ENCODE measurements at regions not wholly inside any gene's neighbourhood (a gene's known extent, or its start where the extent isn't known, plus 50 kb on each side); places are given as distances from the start of the nearest gene placed in this dataset.
"Not testable (repeated sequence)": the region's sequence is repeated elsewhere in the genome, so short reads cannot be mapped to it uniquely, and the experiment has no call there.

- no peak for DNase-seq (ENCODE audit: low spot score)
Observed at GRCh38 chr18:43982582-43982981, 698.1 kb upstream of the SETBP1 start.

- DNase-seq (ENCODE audit: low spot score), result not testable (repeated sequence)
Observed at GRCh38 chr18:43987061-43987460, 693.6 kb upstream of the SETBP1 start.

GRCh38 chr18:43992741-43993140 is 687.9 kb upstream of the SETBP1 start:
- no peak for DNase-seq (ENCODE audit: low spot score)

GRCh38 chr18:43994381-43994780 is 686.3 kb upstream of the SETBP1 start:
- no peak for DNase-seq (ENCODE audit: low spot score)

GRCh38 chr18:44013871-44014270 is 666.8 kb upstream of the SETBP1 start:
- DNase-seq (ENCODE audit: low spot score), result no peak

- DNase-seq (ENCODE audit: low spot score), result no peak
Observed at GRCh38 chr18:44025421-44025820, 655.3 kb upstream of the SETBP1 start.

- no peak for DNase-seq (ENCODE audit: low spot score)
Observed at GRCh38 chr18:44028109-44028508, 652.6 kb upstream of the SETBP1 start.

- no peak for DNase-seq (ENCODE audit: low spot score)
Observed at GRCh38 chr18:44031063-44031462, 649.6 kb upstream of the SETBP1 start.

GRCh38 chr18:44033144-44033701 is 647.5 kb upstream of the SETBP1 start:
- no peak for DNase-seq (ENCODE audit: low spot score)

GRCh38 chr18:44035554-44035953 is 645.1 kb upstream of the SETBP1 start:
- DNase-seq (ENCODE audit: low spot score), result no peak

- no peak for DNase-seq (ENCODE audit: low spot score)
Observed at GRCh38 chr18:44036501-44036900, 644.2 kb upstream of the SETBP1 start.

GRCh38 chr18:44039216-44039615 is 641.5 kb upstream of the SETBP1 start:
- DNase-seq (ENCODE audit: low spot score), result no peak

GRCh38 chr18:44039826-44040225 is 640.9 kb upstream of the SETBP1 start:
- DNase-seq (ENCODE audit: low spot score), result no peak

- no peak for DNase-seq (ENCODE audit: low spot score)
Observed at GRCh38 chr18:44041553-44041952, 639.1 kb upstream of the SETBP1 start.

GRCh38 chr18:44041961-44042360 is 638.7 kb upstream of the SETBP1 start:
- DNase-seq (ENCODE audit: low spot score), result no peak

- DNase-seq (ENCODE audit: low spot score), result no peak
Observed at GRCh38 chr18:44046376-44046975, 634.2 kb upstream of the SETBP1 start.

GRCh38 chr18:44047585-44047984 is 633.1 kb upstream of the SETBP1 start:
- DNase-seq (ENCODE audit: low spot score), result no peak

GRCh38 chr18:44048435-44048834 is 632.3 kb upstream of the SETBP1 start:
- DNase-seq (ENCODE audit: low spot score), result no peak

GRCh38 chr18:44048846-44049245 is 631.8 kb upstream of the SETBP1 start:
- no peak for DNase-seq (ENCODE audit: low spot score)

GRCh38 chr18:44051026-44051425 is 629.7 kb upstream of the SETBP1 start:
- no peak for DNase-seq (ENCODE audit: low spot score)

GRCh38 chr18:44054514-44054913 is 626.2 kb upstream of the SETBP1 start:
- DNase-seq (ENCODE audit: low spot score), result no peak

- DNase-seq (ENCODE audit: low spot score), result no peak
Observed at GRCh38 chr18:44060197-44060596, 620.5 kb upstream of the SETBP1 start.

GRCh38 chr18:44061438-44061837 is 619.2 kb upstream of the SETBP1 start:
- no peak for DNase-seq (ENCODE audit: low spot score)

- DNase-seq (ENCODE audit: low spot score), result no peak
Observed at GRCh38 chr18:44062345-44062744, 618.3 kb upstream of the SETBP1 start.
